GM19351 (cell line): ENCODE measurements at regions not wholly inside any gene's neighbourhood (a gene's known extent, or its start where the extent isn't known, plus 50 kb on each side); places are given as distances from the start of the nearest gene placed in this dataset.
"Not testable (repeated sequence)": the region's sequence is repeated elsewhere in the genome, so short reads cannot be mapped to it uniquely, and the experiment has no call there.

Experiments
- ATAC-seq: cut with Tn5 transposase; IDR thresholded peaks from one replicate; pipeline ENCODE4 v1.9.1; 2021; ENCODE audit warnings: mild to moderate bottlenecking, moderate library complexity; ENCODE audit not compliant: unreplicated experiment

GRCh38 chr3:101946906-101947305 lies 97.6 kb downstream of the NFKBIZ start:
- no peak for ATAC-seq

- peak; percentile 71 for ATAC-seq
These were observed 101.2 kb downstream of the NFKBIZ start for GRCh38 chr3:101950510-101950909.

GRCh38 chr3:101950985-101951733 lies 101.8 kb downstream of the NFKBIZ start:
- no peak for ATAC-seq

GRCh38 chr3:101954361-101954760 lies 105.0 kb downstream of the NFKBIZ start:
- ATAC-seq: no peak

- no peak for ATAC-seq
These were observed 105.6 kb downstream of the NFKBIZ start for GRCh38 chr3:101954936-101955335.

DNA sequence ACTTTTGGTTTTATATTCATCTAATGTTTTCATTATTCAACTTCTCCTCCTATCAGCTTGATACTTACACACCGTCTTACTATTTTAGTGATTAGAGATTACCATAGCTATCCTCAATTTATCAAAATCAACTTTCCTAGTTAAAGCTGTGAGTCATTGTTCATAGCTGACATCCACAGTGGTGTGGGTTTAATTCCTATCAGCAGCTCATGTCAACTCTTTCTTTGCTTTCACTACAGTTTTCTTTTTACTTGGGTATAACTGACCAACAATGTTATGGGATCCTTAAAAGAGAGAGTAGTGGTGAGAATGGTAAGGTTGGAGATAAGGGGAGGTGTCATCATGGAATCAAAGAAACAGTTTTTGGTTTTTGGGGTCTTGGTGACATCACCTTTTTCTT lies 112.7 kb downstream of the NFKBIZ start:
- ATAC-seq: no peak

DNA sequence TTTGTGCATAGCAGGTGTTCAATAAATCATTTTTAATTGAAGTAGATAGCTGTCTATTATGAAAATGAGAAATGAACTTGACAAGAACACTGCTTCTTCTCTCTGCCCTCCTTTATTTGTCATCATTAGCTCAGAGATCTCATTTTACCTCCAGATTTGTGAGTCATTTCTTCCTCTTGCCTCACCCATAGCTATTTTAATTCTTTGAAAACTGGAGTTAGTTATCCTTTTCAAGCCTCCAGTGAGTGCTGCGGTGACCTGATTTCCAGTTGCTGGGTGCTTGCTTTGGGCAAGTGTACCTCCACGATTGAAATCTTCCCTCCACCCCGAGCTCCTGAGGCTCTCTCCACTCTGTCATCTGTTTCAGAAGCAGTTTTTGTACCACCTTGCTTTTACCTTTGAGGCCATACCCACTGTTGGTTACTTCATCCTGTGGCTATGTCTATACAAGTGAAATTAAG lies 114.6 kb downstream of the NFKBIZ start:
- no peak for ATAC-seq

DNA sequence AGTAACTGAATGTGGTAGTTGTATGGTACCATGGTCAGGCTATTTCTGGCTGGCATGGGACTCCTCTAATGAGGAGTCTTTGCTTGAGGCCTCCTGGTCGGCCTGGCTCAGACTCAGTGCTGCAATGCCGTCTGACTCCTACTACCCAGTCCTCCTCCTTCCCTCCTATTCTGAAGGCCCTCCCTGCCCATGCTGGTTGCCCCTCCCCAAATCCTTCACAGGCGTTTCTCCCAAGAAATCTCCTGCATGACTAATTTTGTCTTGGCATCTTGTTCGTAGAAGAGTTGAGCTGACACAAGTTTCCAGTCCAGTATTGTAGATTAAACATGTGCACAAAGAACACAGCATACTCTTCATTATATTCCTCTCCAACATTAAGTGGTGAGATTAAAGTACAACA lies 115.5 kb downstream of the NFKBIZ start:
- no peak for ATAC-seq

- no peak for ATAC-seq
These were observed 116.9 kb downstream of the NFKBIZ start for GRCh38 chr3:101966226-101966625.

- ATAC-seq: no peak
These were observed 120.9 kb downstream of the NFKBIZ start for GRCh38 chr3:101970212-101970611.

GRCh38 chr3:101970905-101971304 lies 121.6 kb downstream of the NFKBIZ start:
- no peak for ATAC-seq

DNA sequence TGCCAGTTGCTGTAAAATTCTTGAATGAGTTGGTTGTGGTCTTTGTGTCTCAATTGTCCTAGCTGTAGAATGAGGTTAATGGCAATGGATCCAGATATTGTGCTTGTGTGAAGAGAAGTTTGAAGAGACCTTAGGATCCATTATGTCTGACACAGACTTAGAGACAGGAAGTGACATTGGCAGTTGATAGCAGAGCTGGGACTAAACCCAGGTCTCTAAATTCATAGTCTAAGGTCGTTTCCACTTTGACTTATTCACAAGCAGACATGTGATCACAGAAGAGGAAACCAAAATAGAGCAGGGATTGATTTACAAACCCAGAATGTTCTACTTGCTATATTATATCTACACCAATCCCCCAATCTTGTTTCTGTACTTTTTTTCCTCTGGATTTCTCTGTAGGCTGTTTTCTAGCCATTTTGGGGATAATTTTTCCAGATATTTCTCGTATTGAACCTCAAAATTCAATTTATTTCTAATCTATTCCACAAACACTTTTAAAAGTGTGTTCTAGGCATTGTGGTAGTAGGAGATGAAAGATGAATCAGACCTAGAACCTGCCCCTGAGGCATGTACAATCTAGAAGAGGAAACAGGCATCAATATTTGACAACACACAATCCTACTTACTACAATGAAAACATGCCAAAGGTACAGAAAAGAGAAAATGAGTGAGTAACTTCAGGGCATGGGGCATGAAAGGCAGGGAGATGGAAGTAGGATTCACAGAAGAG lies 123.3 kb downstream of the NFKBIZ start:
- no peak for ATAC-seq

GRCh38 chr3:101973163-101973505 lies 123.8 kb downstream of the NFKBIZ start:
- ATAC-seq: no peak

DNA sequence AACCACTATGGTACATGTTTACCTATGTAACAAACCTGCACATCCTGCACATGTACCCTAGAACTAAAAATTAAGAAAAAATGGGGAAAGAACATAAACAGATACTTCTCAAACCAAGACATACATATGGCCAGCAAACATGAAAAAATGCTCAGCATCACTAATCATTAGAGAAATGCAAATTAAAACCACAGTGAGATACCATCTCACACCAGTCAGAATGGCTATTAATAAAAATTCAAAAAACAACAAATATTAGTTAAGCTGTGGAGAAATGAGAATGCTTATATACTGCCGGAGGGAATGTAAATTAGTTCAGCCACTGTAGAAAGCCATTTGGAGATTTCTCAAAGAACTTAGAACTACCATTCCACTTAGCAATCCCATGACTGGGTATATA lies 126.1 kb downstream of the NFKBIZ start:
- ATAC-seq: not testable (repeated sequence)

DNA sequence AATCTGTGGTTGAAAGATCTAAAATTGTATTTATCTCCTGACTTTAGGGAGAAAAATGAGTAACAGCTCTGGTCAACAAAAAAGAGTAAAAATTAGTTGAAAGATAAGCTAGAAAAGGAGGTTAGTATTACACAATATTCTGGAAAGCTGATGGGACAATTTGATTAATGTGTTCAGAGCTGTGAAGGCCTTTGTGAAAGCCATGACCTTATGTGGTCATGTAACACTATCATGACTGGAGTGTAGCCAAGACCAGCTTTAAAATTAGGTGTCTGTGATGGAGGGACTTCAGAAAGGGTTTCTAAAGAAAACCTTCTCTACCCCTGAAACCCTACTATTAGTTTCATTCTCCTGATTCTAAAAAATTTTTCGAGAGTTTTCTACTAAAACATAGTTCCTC lies 127.2 kb downstream of the NFKBIZ start:
- peak; percentile 94 for ATAC-seq

GRCh38 chr3:101978348-101978747 lies 129.0 kb downstream of the NFKBIZ start:
- no peak for ATAC-seq

GRCh38 chr3:101979033-101979432 lies 129.7 kb downstream of the NFKBIZ start:
- ATAC-seq: no peak

DNA sequence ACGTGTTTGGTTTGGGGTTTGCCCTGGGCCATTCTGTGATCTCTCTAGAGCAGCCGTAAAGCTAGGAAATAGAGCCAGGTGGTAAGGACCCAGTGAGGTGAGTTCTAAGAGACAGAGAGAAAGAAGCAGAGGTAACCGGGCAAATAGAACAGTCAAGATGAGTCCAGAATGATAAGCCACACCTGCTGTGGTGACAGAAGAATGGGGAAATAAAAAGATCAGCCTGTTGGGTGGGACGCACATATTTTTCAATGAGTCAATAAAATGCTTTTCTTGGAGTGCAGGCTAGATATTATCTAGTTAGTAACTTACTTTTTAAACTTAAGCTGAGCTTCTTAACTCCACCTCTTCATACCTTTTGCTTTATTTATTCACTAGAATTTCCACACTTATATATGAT lies 135.0 kb downstream of the NFKBIZ start:
- ATAC-seq: no peak

DNA sequence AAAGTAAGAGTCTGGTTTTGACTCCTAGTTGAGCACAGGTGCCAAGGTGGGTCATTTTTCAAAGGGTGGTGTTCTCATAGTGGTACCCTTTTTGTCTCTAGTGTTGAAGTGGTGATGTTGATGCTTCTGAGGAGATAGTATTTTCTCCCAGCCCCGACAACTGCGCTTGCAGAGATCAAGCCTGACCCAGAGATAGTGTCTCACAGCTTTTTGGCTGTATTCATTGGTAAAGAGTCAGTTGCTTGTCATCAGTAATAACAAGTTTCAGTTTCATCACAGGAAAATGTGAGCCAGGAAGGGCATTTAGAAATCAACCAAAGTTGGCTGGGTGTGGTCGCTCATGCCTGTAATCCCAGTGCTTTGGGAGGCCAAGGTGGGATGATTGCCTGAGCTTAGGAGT lies 139.3 kb downstream of the NFKBIZ start:
- ATAC-seq: peak; percentile 31

DNA sequence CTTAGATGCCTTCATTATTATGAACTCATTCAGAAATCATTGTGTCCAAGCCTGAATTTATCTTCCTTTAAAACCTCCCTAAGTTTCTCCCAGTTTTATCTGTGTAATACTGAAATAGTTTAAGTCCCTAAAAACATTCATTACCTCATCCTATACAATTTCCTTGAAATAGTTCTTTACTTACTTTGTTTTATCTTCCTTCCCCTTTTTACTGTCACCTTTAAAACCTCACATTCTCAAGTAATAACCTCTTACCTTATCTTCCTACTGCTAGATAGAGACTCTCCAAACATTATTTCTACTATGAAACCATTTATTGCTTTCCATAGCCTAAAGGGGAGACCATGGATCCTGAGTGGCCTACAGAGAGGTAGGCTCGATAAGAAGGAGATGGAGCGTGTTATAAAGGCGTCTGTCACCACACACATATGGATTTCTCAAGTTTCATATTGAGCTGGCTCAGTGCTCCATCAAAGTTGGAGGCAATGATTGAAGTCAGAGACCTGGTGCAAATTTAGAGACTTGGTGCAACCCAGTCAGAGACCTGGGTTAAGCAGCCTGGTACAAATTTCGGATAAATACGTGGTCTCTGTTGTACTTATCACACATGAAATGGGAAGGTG lies 140.4 kb downstream of the NFKBIZ start:
- no peak for ATAC-seq

DNA sequence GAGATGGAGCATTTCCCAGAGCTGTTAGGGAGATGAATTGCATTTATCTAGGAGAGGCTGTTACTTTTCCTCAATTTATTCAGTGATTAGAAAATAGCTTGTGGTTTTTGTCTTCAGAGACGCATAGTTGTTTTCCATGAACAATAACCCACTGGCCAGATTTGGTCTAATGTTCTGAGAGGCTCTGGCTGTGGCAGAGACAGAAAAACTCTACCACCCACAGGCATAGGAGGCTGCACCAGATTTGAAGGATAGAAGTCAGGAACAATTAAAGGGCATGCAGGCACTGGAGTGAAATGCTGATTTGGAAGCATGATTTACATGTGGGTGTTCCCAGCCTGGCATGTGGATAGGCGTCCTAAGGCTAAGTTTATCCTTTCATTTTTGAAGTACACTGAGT lies 143.5 kb downstream of the NFKBIZ start:
- no peak for ATAC-seq

DNA sequence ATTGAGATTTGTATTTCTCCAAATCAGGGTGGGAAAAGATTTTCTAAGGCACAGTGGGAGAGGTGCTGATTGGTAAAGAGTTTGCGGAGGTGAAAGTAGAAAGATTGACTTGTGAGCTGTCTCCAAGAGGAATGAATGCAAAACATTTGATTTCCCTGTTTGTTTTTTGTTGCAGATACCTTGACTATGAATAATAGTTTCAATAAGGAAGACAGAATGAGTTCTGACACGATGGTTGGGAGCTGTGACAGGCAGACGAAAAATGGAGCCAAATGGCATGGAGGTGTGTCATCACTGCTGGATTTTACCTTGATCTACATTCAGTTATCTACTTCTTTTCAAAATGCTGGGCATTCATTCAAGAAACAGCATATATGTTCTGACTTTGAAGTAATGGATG lies 145.1 kb downstream of the NFKBIZ start:
- ATAC-seq: no peak
